ENCODE measurements at regions not wholly inside any gene's neighbourhood (a gene's known extent, or its start where the extent isn't known, plus 50 kb on each side); places are given as distances from the start of the nearest gene placed in this dataset.

GRCh38 chr9:27817747-27818146 is 244.5 kb upstream of the C9orf72 start:
- H3K9me3 ChIP-seq (ENCODE audit: insufficient read depth in 2 of 2, low read depth in 1 of 2, low read length in 1 of 2): no peaks in the 10 kb centered on the region
- ChIA-PET POLR2A (ENCODE audit: partially characterized antibody) (no interaction called here), CTCF (ENCODE audit: partially characterized antibody) (no interaction called here)
- no peak overlapping the region for H3K18ac ChIP-seq (ENCODE audit: extremely low read depth, low read length)
- no peak overlapping the region for H2BK12ac ChIP-seq (ENCODE audit: low read depth, low read length)
- no peaks in the 10 kb centered on the region for H3K23me2 ChIP-seq (ENCODE audit: low read depth, low read length)
- H3K79me2 ChIP-seq (ENCODE audit: control insufficient read depth in 1 of 2, insufficient read depth in 2 of 2, low read length in 2 of 2): no peaks in the 10 kb centered on the region
- H3K9ac ChIP-seq (replicated peaks in 1 of 4; ENCODE audit: extremely low read depth in 1 of 4, low read depth in 3 of 4, low read length in 3 of 4): no peak overlapping the region
- H2AK5ac ChIP-seq (ENCODE audit: low read depth, low read length): no peak overlapping the region
- H3K14ac ChIP-seq (ENCODE audit: insufficient read length): no peak overlapping the region
- no peak overlapping the region for H2BK15ac ChIP-seq (ENCODE audit: low read length)
- no peaks in the 10 kb centered on the region for H4K20me1 ChIP-seq (replicated peaks in 1 of 2; ENCODE audit: control insufficient read depth in 1 of 2, insufficient read depth in 2 of 2, low read length in 2 of 2)
- H3K79me1 ChIP-seq (ENCODE audit: low read depth, low read length): no peaks in the 10 kb centered on the region
- H3K36me3 ChIP-seq (ENCODE audit: control insufficient read depth in 2 of 4, insufficient read depth in 4 of 4, low read length in 3 of 4): no peaks in the 10 kb centered on the region
- H3K4me2 ChIP-seq (ENCODE audit: insufficient read depth in 1 of 2, low read depth in 2 of 2, low read length in 2 of 2): no peak overlapping the region
- no peak overlapping the region for H2AFZ ChIP-seq (ENCODE audit: low read length)
- no peak overlapping the region for H2BK120ac ChIP-seq (replicated peaks; ENCODE audit: low read depth, low read length)
- 90% methylated on average over 3 of the region's 3 CpGs; no CpG with 5 or more reads in 1 of the 2 experiments for WGBS, 2 experiments (ENCODE audit: extremely low coverage in 1 of 2, insufficient coverage in 1 of 2, insufficient read length in 1 of 2, insufficient replicate concordance in 2 of 2, low coverage in 1 of 2, low lambda C conversion rate in 2 of 2, missing lambda C conversion rate in 1 of 2)
- no peak overlapping the region for H3K23ac ChIP-seq (ENCODE audit: insufficient read length)
- DNase-seq (ENCODE audit: low read depth in 1 of 2, low spot score in 2 of 2) (no peak), FAIRE-seq (no peak)
- no peak overlapping the region for H2BK20ac ChIP-seq (ENCODE audit: low read length)
- H3K56ac ChIP-seq (replicated peaks; ENCODE audit: insufficient read length, low read depth, low read length): no peak overlapping the region
- H4K5ac ChIP-seq (ENCODE audit: insufficient read length, low read depth, low read length): no peak overlapping the region
- no peak overlapping the region for H4K91ac ChIP-seq (replicated peaks; ENCODE audit: insufficient read length, low read length)
- no peaks in the 10 kb centered on the region for H3K27me3 ChIP-seq (replicated peaks in 1 of 4; ENCODE audit: control insufficient read depth in 3 of 4, extremely low read depth in 1 of 4, insufficient read depth in 3 of 4, low read length in 3 of 4)
- peak overlapping the region; percentile 82 for H3K4ac ChIP-seq (replicated peaks; ENCODE audit: insufficient read length, low read depth, low read length)
- no peak overlapping the region for H3K27ac ChIP-seq (ENCODE audit: low read depth, low read length)
- no peak overlapping the region for H3K4me3 ChIP-seq (ENCODE audit: extremely low read depth in 1 of 4, insufficient read depth in 2 of 4, low read depth in 3 of 4, low read length in 4 of 4)
- no peak overlapping the region for H4K8ac ChIP-seq (ENCODE audit: extremely low read depth, insufficient read depth, low read length)
- no peaks in the 10 kb centered on the region for H3K4me1 ChIP-seq (replicated peaks in 1 of 4; ENCODE audit: control insufficient read depth in 3 of 4, insufficient read depth in 4 of 4, low read length in 3 of 4)
- H2BK5ac ChIP-seq (ENCODE audit: low read depth, low read length): no peak overlapping the region
- no peak for TF ChIP-seq NRF1 (IDR thresholded peaks at IDR 0.05; ENCODE audit: low read depth, low read length)
- TF ChIP-seq ASH2L (IDR thresholded peaks at IDR 0.05; ENCODE audit: low read length): no peak
- no peak for TF ChIP-seq EZH2 (IDR thresholded peaks at IDR 0.05; ENCODE audit: low read depth, low read length, severe bottlenecking)
- no peak for TF ChIP-seq CBX8 (IDR thresholded peaks at IDR 0.05; ENCODE audit: borderline replicate concordance, low read depth, low read length)
- TF ChIP-seq TEAD4 (IDR thresholded peaks at IDR 0.05; ENCODE audit: low read depth, low read length): no peak
- TF ChIP-seq TAF7 (optimal IDR thresholded peaks at IDR 0.05; ENCODE audit: borderline replicate concordance, low read depth, low read length): no peak
- no peak for TF ChIP-seq HDAC2 (IDR thresholded peaks at IDR 0.05; ENCODE audit: borderline replicate concordance in 1 of 2, low read depth in 2 of 2, low read length in 2 of 2)
- no peak for TF ChIP-seq ATF2 (IDR thresholded peaks at IDR 0.05; ENCODE audit: low read length)
- TF ChIP-seq SP4 (IDR thresholded peaks at IDR 0.05; ENCODE audit: low read length): no peak
- TF ChIP-seq SIX5 (IDR thresholded peaks at IDR 0.05; ENCODE audit: low read depth, low read length): no peak
- no peak for TF ChIP-seq PHF8 (conservative IDR thresholded peaks at IDR 0.05; ENCODE audit: low read depth, low read length)
- no peak for TF ChIP-seq RFX5 (IDR thresholded peaks at IDR 0.05; ENCODE audit: borderline replicate concordance, low read depth, low read length)
- TF ChIP-seq TBP (IDR thresholded peaks at IDR 0.05; ENCODE audit: low read depth, low read length): no peak
- no peak for TF ChIP-seq GTF2F1 (IDR thresholded peaks at IDR 0.05; ENCODE audit: borderline replicate concordance, low read depth, low read length)
